ENCODE measurements at regions not wholly inside any gene's neighbourhood (a gene's known extent, or its start where the extent isn't known, plus 50 kb on each side); places are given as distances from the start of the nearest gene placed in this dataset.

- TF ChIP-seq PURB (CRISPR knock-in tag; IDR thresholded peaks at IDR 0.05; ENCODE audit: low read depth) (no peak), MXD1 (CRISPR knock-in tag; IDR thresholded peaks at IDR 0.05; ENCODE audit: borderline replicate concordance, poor library complexity, severe bottlenecking) (no peak), ZNF436 (CRISPR knock-in tag; IDR thresholded peaks at IDR 0.05) (no peak), ZNF24 (IDR thresholded peaks at IDR 0.05) (no peak), ATF4 (CRISPR knock-in tag; IDR thresholded peaks at IDR 0.05) (peak; percentile 86), NKRF (IDR thresholded peaks at IDR 0.05; ENCODE audit: borderline replicate concordance) (no peak)
These were observed 101.8 kb downstream of the TNFAIP3 start (continued) for GRCh38 chr6:137968901-137969300.

- ChIA-PET POLR2A (no interaction called here), CTCF (ENCODE audit: low intra/inter-chr PET ratio) (interaction anchor here (0.6 kb wide), 1 partner anchor 302 kb away, joined by 3 read pairs; no protein-coding TSS in a partner anchor)
- H3K36me3 ChIP-seq (ENCODE audit: control insufficient read depth, insufficient read depth, low read length), result no peaks in the 10 kb centered on the region
- no peaks in the 10 kb centered on the region for H3K27me3 ChIP-seq (ENCODE audit: control insufficient read depth in 2 of 2, insufficient read depth in 2 of 2, low read length in 2 of 2)
- no peaks in the 10 kb centered on the region for H3K9me1 ChIP-seq (ENCODE audit: control insufficient read depth, insufficient read depth, low read length)
- no peak for DNase-seq (ENCODE audit: extremely low read depth in 1 of 4, low spot score in 3 of 4)
- intact Hi-C loops (cut with micrococcal nuclease), result no loop called here
- H3K9me3 ChIP-seq (replicated peaks; ENCODE audit: control insufficient read depth, insufficient read depth, low read depth, low read length), result no peaks in the 10 kb centered on the region
- in situ Hi-C loops (cut with MboI), result loop anchor here (10.0 kb wide), 1 partner anchor 265 kb away; no protein-coding TSS in a partner anchor
- H3K9ac ChIP-seq (ENCODE audit: insufficient read depth in 1 of 2, low read depth in 2 of 2, low read length in 2 of 2), result no peak overlapping the region
- H4K20me1 ChIP-seq (replicated peaks; ENCODE audit: control insufficient read depth, insufficient read depth, low read length), result no peaks in the 10 kb centered on the region
- no peak overlapping the region for H3K27ac ChIP-seq (ENCODE audit: extremely low read depth, low read depth, low read length)
- H3K4me2 ChIP-seq (ENCODE audit: insufficient read depth, low read length), result no peak overlapping the region
- peak overlapping the region; percentile 25; the same call in 1 of the 2 replicates for H2AFZ ChIP-seq (ENCODE audit: low read depth, low read length)
- H3K4me1 ChIP-seq (replicated peaks in 1 of 2; ENCODE audit: control insufficient read depth in 2 of 2, insufficient read depth in 2 of 2, low read length in 2 of 2), result peaks cover 7 to 28% of the 10 kb centered on the region in 2 experiments; a peak in 3 of 5 replicates
- no peak for ATAC-seq
- no peaks in the 10 kb centered on the region for H3K79me2 ChIP-seq (ENCODE audit: control insufficient read depth, insufficient read depth, low read length)
- no peak for FAIRE-seq
- no peak overlapping the region for H3K4me3 ChIP-seq
- no TSS peak for BruUV-seq (replicated peaks)
- no peak for TF ChIP-seq GATAD2A (IDR thresholded peaks at IDR 0.05)
- TF ChIP-seq NR2C1 (IDR thresholded peaks at IDR 0.05), result no peak
- no peak for TF ChIP-seq NR2C1 (tag; IDR thresholded peaks at IDR 0.05)
- no peak for TF ChIP-seq CBFB (CRISPR knock-in tag; IDR thresholded peaks at IDR 0.05)
- TF ChIP-seq EHMT2 (IDR thresholded peaks at IDR 0.05), result peak; percentile 37; the same call in 1 of the 2 replicates
- no peak for TF ChIP-seq FUS (optimal IDR thresholded peaks at IDR 0.05; ENCODE audit: low read depth, low read length)
- TF ChIP-seq HBP1 (CRISPR knock-in tag; IDR thresholded peaks at IDR 0.05), result peak; percentile 55; the same call in 1 of the 2 replicates
- no peak for TF ChIP-seq TBP (optimal IDR thresholded peaks at IDR 0.05; ENCODE audit: low read depth, low read length)
- no peak for TF ChIP-seq ZFPM2 (CRISPR knock-in tag; IDR thresholded peaks at IDR 0.05)
- TF ChIP-seq MAFK (IDR thresholded peaks at IDR 0.05; ENCODE audit: low read length), result no peak
- no peak for TF ChIP-seq POLR2AphosphoS5 (IDR thresholded peaks at IDR 0.05; ENCODE audit: control insufficient read depth, insufficient read depth, low read depth, low read length)
- TF ChIP-seq HLTF (IDR thresholded peaks at IDR 0.05), result 0 out of 2 replicates have a peak, but pooled peaks have one; percentile 27
- peak; percentile 46; the same call in 1 of the 2 replicates for TF ChIP-seq MTA1 (IDR thresholded peaks at IDR 0.05; ENCODE audit: borderline replicate concordance)
- TF ChIP-seq LARP7 (IDR thresholded peaks at IDR 0.05), result 0 out of 2 replicates have a peak, but pooled peaks have one; percentile 38
- TF ChIP-seq HMG20B (CRISPR knock-in tag; IDR thresholded peaks at IDR 0.05), result no peak
These were observed 102.8 kb downstream of the TNFAIP3 start for GRCh38 chr6:137969874-137970273.

Measured in K562 (cell line).